NCI-H1694 (cell line): ENCODE measurements at regions not wholly inside any gene's neighbourhood (a gene's known extent, or its start where the extent isn't known, plus 50 kb on each side); places are given as distances from the start of the nearest gene placed in this dataset.

Experiments used
- DNase-seq: peaks from one replicate; lab custom pipeline; 2025; lab: John Stamatoyannopoulos, UW

DNA sequence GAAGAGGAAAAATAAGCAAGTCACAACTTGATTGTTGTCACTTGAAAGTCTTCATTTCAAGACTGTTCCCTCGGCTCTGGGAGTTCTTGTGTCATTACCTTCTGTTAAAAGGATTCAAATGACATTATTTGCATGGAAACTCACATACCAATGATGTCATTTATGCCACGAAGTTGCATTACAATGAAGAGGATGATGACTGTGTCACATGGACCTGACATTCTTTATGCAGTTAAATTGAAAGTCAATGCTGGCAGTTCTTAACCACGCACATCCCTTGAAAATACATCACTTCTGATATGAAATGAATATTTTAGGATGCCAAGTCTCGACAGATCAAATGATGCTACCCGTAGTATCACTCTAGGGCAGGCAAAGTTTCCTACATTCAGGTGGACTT lies 1069.5 kb downstream of the VRK1 start:
- no peak for DNase-seq

DNA sequence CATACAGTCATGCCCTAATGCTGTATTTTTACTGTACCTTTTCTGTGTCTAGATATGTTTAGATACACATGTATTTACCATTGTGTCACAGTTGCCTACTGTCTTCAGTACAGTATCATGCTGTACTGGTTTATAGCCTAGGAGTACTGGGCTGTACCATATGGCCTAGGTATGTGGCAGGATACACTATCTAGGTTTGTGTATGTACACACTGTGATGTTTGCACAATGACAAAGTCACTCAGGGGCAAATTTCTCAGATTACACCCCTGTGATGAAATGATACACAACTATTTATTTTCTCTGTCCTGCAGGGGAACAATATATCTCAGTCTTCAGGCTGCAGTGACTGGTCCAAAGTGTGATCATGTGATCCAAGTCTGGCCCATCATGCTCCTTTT lies 1076.1 kb downstream of the VRK1 start:
- no peak for DNase-seq

GRCh38 chr14:97874394-97874793 lies 1077.2 kb downstream of the VRK1 start:
- DNase-seq = no peak

GRCh38 chr14:97878206-97878605 lies 1081.0 kb downstream of the VRK1 start:
- no peak for DNase-seq

DNA sequence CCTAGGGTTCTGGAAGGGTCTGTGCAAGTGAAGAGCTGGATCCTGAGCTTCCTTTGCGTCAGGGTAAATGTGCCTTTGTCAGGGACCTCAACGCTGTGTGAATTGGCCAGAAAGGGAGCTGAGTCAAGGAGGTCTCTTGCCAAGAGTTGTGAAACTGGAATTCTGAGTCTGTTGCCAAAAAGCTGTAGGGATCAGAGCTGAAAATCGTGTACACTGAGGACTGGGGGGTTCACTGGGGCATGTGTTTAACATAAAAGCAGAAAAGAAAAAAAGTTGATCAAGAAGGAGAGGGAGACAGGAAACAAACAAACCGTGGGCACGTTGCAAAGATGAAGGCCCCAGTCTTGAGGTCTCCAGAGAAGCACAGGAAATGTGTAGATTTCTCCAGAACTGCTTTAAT lies 1081.5 kb downstream of the VRK1 start:
- DNase-seq = no peak

- DNase-seq = no peak
These were observed 1090.5 kb downstream of the VRK1 start for GRCh38 chr14:97887690-97888089.

DNA sequence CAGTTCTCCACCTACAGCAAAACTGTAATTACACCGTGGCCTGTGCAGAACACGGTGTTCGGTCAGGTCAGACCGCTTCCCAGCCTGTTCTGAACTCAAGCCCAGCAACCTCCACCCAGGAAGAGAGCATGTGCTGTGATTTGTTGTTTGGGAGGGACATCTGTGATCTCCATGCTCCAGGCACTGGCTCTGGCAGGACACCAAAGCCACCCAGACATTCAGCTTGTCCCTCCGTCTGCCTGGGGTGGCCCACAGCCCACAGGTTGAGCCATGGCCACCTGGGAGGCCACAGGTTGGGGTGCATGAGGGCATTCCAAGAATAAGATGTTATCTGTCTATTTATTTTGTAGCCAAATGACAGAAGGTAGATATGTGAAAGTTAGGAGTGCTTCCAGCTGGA lies 1091.1 kb downstream of the VRK1 start:
- no peak for DNase-seq

- no peak for DNase-seq
These were observed 1094.3 kb downstream of the VRK1 start for GRCh38 chr14:97891515-97891914.

- DNase-seq = no peak
These were observed 1097.4 kb downstream of the VRK1 start for GRCh38 chr14:97894552-97894951.

DNA sequence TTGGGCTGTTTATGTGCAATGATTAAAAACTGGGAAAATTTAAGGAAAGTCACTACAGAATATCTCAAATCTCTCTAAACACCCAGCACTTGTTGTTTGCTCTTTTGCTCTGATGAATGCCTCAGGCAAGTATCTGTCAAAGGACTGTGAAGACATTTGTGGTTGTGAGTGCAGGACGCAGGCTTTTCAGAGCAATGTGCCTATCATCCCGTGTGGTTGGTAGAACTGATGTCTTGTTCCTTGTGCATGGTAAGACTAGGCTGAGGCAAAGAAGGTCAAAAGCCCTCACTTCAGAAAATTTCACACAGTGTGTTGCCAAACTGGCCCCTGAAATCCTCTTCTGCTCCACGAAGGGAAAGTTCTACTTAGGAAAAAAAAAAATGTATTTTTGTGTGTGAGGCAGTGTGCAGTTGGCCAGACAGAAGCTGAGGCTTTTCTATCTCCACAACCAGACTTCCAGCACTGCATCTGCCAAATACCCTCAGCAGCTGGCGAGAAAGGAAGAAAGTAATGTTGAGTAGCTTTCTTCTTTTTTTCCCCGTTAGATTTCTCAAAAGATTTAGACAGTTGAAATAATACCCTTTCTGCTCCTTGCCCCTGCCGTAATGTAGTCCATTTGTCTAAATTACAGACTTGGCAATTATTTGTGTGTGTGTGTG lies 1103.1 kb downstream of the VRK1 start:
- no peak for DNase-seq

DNA sequence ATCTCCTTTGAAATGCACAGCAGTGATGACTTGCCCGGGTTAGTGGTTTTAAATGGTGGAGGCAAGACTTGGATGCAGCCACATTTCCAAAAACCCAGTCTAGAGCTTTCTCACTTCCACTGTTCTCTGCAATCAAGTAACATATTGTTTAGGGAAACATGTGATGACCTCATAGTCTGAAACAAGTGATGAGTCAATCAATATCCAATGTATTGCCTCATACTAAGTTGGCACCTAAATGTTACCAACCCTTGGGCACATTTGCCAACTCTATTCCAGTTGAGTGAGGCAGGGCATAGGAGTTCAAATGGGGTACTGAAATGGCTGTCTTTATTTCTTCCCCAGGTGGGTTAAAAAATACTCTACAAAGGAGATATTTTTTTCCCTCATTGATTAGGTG lies 1105.4 kb downstream of the VRK1 start:
- no peak for DNase-seq

DNA sequence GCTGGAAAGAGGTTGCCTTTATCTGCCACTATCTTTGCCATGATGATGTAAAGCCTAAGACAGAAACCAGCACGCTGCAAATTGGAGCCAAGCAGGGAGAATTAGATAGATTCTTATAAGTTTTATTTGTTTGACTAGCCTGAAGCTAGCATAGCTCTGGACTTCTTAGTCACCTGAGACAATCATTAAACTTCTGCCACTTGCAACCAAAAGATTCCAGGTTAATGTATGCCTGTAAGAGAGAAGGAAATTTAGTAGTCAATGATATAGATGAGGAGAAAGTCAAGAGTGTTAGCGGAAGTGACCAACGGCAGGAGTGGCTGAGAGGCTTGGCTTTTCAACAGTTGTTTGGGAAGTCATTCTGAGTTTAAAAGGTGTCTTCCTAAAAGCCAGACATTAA lies 1106.6 kb downstream of the VRK1 start:
- DNase-seq = no peak

- no peak for DNase-seq
These were observed 1115.0 kb downstream of the VRK1 start for GRCh38 chr14:97912217-97912616.

GRCh38 chr14:97916100-97916499 lies 1118.9 kb downstream of the VRK1 start:
- DNase-seq = no peak

DNA sequence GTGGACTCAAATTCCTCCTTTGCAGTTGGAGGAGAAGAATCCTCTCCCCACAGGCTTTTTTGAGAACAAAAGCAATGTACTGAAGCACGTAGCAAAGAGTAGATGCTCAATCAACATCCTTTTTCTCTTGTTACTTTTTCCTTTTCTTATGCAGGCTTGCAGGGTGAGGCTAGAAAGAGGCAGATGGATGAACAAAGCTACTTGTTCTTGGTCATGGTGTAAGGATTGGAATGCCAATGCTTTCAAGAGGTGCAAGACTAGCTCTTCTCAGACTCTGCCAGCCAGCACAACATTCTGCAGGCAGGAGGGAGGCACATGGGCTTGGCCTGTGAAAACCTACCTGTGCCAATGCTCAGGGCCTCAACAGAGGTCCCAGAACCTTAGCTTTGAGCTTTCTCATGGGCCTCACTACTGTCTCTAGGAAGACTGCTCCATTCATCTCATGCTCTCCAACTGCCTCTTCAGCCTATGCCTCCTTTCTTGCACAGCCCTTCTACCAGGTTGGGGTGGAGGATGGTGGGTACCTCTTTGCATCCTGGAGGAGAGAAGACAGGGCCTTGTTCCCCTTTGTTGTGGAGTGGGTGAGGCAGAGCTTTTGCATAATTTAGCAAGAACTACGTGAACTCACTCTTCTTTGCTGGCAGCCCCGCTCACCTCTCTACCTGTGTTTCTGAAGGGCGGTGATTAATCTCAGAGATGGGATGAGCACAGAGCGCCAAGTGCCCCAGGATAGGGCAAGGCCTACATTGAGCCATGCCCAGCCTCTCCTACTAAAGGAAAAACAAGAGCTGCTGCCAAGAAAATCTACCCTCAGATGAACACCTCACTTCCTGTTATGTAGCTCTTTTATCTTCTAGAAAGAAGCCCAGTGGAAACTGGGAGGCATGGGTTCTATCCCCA lies 1119.7 kb downstream of the VRK1 start:
- no peak for DNase-seq

DNA sequence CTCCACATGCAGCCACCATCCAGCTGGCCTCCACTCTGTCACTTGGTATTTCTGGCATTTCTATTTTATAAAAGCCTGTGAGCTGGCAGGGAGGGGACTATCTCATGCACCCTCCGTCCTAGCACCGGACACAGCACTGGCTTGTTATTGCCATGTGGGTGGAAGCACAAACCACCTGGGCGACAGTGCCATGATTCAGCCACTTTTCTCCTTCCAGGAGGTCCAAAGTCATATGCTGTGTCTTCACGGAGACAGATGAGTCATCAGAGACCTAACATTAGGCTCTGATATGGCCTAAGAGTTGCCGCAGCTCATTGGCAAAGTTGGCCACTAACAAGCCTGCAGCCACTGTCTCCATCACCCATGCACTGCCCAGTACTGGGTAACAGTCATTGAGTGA lies 1123.0 kb downstream of the VRK1 start:
- no peak for DNase-seq

- no peak for DNase-seq
These were observed 1124.1 kb downstream of the VRK1 start for GRCh38 chr14:97921296-97921695.

DNA sequence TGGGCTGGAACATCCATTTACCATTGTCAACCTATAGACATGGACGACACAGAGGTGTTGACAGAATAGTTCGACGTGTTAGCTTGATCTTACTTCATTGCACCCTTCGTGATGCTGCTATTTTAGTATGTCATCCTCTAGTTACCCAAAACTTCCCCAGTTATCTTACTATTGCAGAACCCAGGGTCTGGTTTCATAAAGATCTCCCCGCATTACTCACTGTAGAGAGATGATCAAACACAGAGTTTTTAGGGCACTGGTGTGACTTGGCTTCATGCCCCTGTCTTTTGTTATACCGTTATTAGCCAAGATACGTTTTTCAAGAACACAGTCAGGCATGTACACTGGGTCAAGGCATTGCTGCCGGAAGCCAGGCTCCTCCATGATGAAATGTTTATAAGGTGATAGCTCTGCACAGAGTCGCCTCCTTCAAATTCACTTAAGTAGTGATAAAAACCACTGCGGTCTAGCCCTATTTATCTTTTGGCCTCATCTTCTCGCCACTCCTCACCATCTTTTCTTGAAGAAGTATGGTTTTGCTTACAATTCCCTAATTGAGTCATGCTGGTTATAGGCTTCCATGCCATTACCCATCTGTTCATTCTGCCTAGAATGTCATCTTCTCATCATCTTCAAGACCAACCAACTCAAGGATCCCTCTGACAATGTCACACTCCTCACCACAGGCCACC lies 1127.9 kb downstream of the VRK1 start:
- no peak for DNase-seq

- DNase-seq = no peak
These were observed 1133.0 kb downstream of the VRK1 start for GRCh38 chr14:97930166-97930565.

- no peak for DNase-seq
These were observed 1134.1 kb downstream of the VRK1 start for GRCh38 chr14:97931273-97931672.

- DNase-seq = no peak
These were observed 1145.7 kb downstream of the VRK1 start for GRCh38 chr14:97942921-97943320.

GRCh38 chr14:97943619-97944018 lies 1146.4 kb downstream of the VRK1 start:
- DNase-seq = no peak

- DNase-seq = no peak
These were observed 1147.2 kb downstream of the VRK1 start for GRCh38 chr14:97944380-97944779.
